ENCODE measurements at regions not wholly inside any gene's neighbourhood (a gene's known extent, or its start where the extent isn't known, plus 50 kb on each side); places are given as distances from the start of the nearest gene placed in this dataset.

DNA sequence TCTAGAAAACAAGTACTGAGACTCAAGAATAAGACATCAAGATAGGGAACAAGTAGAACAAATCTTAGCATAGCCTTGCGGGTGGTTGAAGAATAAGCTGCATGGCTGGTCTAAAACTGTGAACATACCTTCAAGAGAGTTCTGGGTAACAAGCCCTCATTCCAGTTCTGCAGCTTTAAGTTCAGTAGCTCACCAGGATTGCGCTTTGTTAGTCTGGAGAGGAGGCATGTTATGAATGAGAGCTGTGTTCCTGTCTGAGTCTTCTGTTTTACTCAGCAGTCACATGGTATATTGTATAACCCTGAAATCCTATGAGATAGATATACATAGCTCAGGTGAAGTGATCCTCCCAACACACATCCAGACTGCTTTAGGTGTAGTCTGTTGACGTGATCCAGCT lies 406.6 kb upstream of the IRAK1BP1 start:
- no peak overlapping the region for H2BK12ac ChIP-seq (ENCODE audit: low read length in 2 of 2)
- no peaks in the 10 kb centered on the region for H3K27me3 ChIP-seq (ENCODE audit: control insufficient read depth in 1 of 2, insufficient read depth in 1 of 2, low read length in 2 of 2)
- no peak overlapping the region for H3K4ac ChIP-seq (ENCODE audit: low read depth in 1 of 2, low read length in 2 of 2)
- H3K79me1 ChIP-seq (replicated peaks; ENCODE audit: low read length, poor library complexity, severe bottlenecking) = no peaks in the 10 kb centered on the region
- no peak overlapping the region for H2AFZ ChIP-seq (ENCODE audit: low read depth, low read length)
- H3K36me3 ChIP-seq (ENCODE audit: control insufficient read depth in 1 of 2, insufficient read depth in 2 of 2, low read depth in 1 of 2, low read length in 2 of 2) = no peaks in the 10 kb centered on the region
- no peak for DNase-seq
- H4K8ac ChIP-seq (ENCODE audit: low read length) = no peak overlapping the region
- H2BK5ac ChIP-seq (ENCODE audit: low read depth, low read length, poor library complexity, severe bottlenecking) = no peak overlapping the region
- H3K4me2 ChIP-seq (ENCODE audit: low read length, poor library complexity, severe bottlenecking) = no peak overlapping the region
- H3K4me3 ChIP-seq (ENCODE audit: insufficient read depth in 1 of 2, low read depth in 1 of 2, low read length in 2 of 2) = no peak overlapping the region
- no peak overlapping the region for H2BK120ac ChIP-seq (ENCODE audit: low read depth, low read length)
- H3K4me1 ChIP-seq (ENCODE audit: control insufficient read depth, insufficient read depth, low read depth, low read length) = no peaks in the 10 kb centered on the region
- H3K18ac ChIP-seq (ENCODE audit: low read depth in 1 of 2, low read length in 2 of 2) = no peak overlapping the region
- no peak overlapping the region for H2AK5ac ChIP-seq (ENCODE audit: low read length, severe bottlenecking)
- no peak overlapping the region for H3K27ac ChIP-seq (ENCODE audit: low read length, poor library complexity, severe bottlenecking)
- H3K9ac ChIP-seq (ENCODE audit: low read length) = no peak overlapping the region
- H3K9me3 ChIP-seq (ENCODE audit: control insufficient read depth, low read length) = no peaks in the 10 kb centered on the region
- 41% methylated on average over 3 of the region's 3 CpGs for WGBS
- H3K23ac ChIP-seq (ENCODE audit: low read length in 2 of 2) = no peak overlapping the region
- no peak overlapping the region for H4K91ac ChIP-seq (ENCODE audit: low read length)
- no peak overlapping the region for H3K14ac ChIP-seq (ENCODE audit: low read length in 2 of 2)
- H2BK15ac ChIP-seq (ENCODE audit: low read depth, poor library complexity, severe bottlenecking) = no peak overlapping the region

DNA sequence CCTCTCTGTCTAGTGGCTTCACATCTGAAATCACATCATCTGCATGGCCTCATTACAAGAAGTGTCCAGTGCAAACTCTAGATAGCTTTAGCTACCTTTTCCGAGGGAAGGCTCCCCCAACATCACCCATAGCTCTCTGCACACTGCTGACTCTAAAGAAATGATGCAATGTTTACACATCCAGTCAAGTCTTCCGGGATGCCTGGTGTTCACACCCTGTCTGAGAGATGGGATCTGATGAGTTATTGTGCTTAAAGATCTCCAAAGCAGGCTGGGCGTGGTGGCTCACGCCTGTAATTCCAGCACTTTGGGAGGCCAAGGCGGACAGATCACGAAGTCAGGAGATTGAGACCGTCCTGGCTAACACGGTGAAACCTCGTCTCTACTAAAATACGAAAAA lies 404.6 kb upstream of the IRAK1BP1 start:
- H3K14ac ChIP-seq (ENCODE audit: low read length in 2 of 2) = no peak overlapping the region
- no peak overlapping the region for H3K4me3 ChIP-seq (ENCODE audit: insufficient read depth in 1 of 2, low read depth in 1 of 2, low read length in 2 of 2)
- no peaks in the 10 kb centered on the region for H3K4me1 ChIP-seq (ENCODE audit: control insufficient read depth, insufficient read depth, low read depth, low read length)
- H2BK5ac ChIP-seq (ENCODE audit: low read depth, low read length, poor library complexity, severe bottlenecking) = no peak overlapping the region
- no peaks in the 10 kb centered on the region for H3K9me3 ChIP-seq (ENCODE audit: control insufficient read depth, low read length)
- H3K79me1 ChIP-seq (replicated peaks; ENCODE audit: low read length, poor library complexity, severe bottlenecking) = no peaks in the 10 kb centered on the region
- H2AFZ ChIP-seq (ENCODE audit: low read depth, low read length) = no peak overlapping the region
- H2BK15ac ChIP-seq (ENCODE audit: low read depth, poor library complexity, severe bottlenecking) = no peak overlapping the region
- no peak overlapping the region for H3K23ac ChIP-seq (ENCODE audit: low read length in 2 of 2)
- H2AK5ac ChIP-seq (ENCODE audit: low read length, severe bottlenecking) = no peak overlapping the region
- H3K36me3 ChIP-seq (ENCODE audit: control insufficient read depth in 1 of 2, insufficient read depth in 2 of 2, low read depth in 1 of 2, low read length in 2 of 2) = no peaks in the 10 kb centered on the region
- no peak overlapping the region for H3K4ac ChIP-seq (ENCODE audit: low read depth in 1 of 2, low read length in 2 of 2)
- WGBS = 90% methylated on average over 10 of the region's 10 CpGs
- no peak overlapping the region for H3K18ac ChIP-seq (ENCODE audit: low read depth in 1 of 2, low read length in 2 of 2)
- H4K91ac ChIP-seq (ENCODE audit: low read length) = no peak overlapping the region
- H2BK120ac ChIP-seq (ENCODE audit: low read depth, low read length) = no peak overlapping the region
- no peak for DNase-seq
- no peak overlapping the region for H2BK12ac ChIP-seq (ENCODE audit: low read length in 2 of 2)
- no peak overlapping the region for H3K4me2 ChIP-seq (ENCODE audit: low read length, poor library complexity, severe bottlenecking)
- H3K27ac ChIP-seq (ENCODE audit: low read length, poor library complexity, severe bottlenecking) = no peak overlapping the region
- H4K8ac ChIP-seq (ENCODE audit: low read length) = no peak overlapping the region
- H3K27me3 ChIP-seq (ENCODE audit: control insufficient read depth in 1 of 2, insufficient read depth in 1 of 2, low read length in 2 of 2) = no peaks in the 10 kb centered on the region
- H3K9ac ChIP-seq (ENCODE audit: low read length) = no peak overlapping the region

DNA sequence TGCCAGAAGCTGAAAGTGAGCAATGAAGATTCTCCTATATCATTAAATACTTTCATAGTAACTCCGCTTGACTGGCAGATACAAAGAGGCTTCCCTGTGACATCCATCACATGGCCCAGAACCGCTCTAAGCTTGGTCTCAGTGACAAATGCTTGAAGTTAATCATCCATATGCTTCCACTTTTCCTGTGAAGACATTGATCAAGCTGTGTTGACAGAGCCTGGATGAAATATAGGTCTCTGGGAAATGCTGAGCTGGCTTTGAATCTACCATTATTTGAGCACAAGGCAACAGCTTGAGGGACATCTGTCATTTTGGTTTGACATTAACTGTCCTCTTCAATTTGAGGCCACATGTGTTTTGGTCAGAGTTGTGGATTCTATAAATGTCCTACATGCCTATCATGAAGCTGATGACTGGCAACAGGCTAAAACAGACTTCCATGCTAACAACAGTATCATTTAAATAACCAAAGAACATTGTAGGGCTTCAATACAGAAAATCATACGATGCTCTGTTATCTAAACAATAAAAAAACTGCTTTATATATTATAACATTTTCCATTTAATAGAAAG lies 402.2 kb upstream of the IRAK1BP1 start:
- Histone ChIP-seq H3K4me3 (ENCODE audit: insufficient read depth in 1 of 2, low read depth in 1 of 2, low read length in 2 of 2) (no peak overlapping the region), H3K18ac (ENCODE audit: low read depth in 1 of 2, low read length in 2 of 2) (no peak overlapping the region), H2AK5ac (ENCODE audit: low read length, severe bottlenecking) (no peak overlapping the region), H2BK120ac (ENCODE audit: low read depth, low read length) (no peak overlapping the region), H2AFZ (ENCODE audit: low read depth, low read length) (no peak overlapping the region), H3K4me2 (ENCODE audit: low read length, poor library complexity, severe bottlenecking) (no peak overlapping the region), H3K9ac (ENCODE audit: low read length) (no peak overlapping the region), H3K27ac (ENCODE audit: low read length, poor library complexity, severe bottlenecking) (no peak overlapping the region), H3K79me1 (replicated peaks; ENCODE audit: low read length, poor library complexity, severe bottlenecking) (no peaks in the 10 kb centered on the region), H3K23ac (ENCODE audit: low read length in 2 of 2) (no peak overlapping the region), H3K27me3 (ENCODE audit: control insufficient read depth in 1 of 2, insufficient read depth in 1 of 2, low read length in 2 of 2) (no peaks in the 10 kb centered on the region), H4K91ac (ENCODE audit: low read length) (no peak overlapping the region), H4K8ac (ENCODE audit: low read length) (no peak overlapping the region), H3K14ac (ENCODE audit: low read length in 2 of 2) (no peak overlapping the region), H2BK12ac (ENCODE audit: low read length in 2 of 2) (no peak overlapping the region), H3K4me1 (ENCODE audit: control insufficient read depth, insufficient read depth, low read depth, low read length) (no peaks in the 10 kb centered on the region), H3K36me3 (ENCODE audit: control insufficient read depth in 1 of 2, insufficient read depth in 2 of 2, low read depth in 1 of 2, low read length in 2 of 2) (no peaks in the 10 kb centered on the region), H3K9me3 (ENCODE audit: control insufficient read depth, low read length) (no peaks in the 10 kb centered on the region), H3K4ac (ENCODE audit: low read depth in 1 of 2, low read length in 2 of 2) (no peak overlapping the region), H2BK15ac (ENCODE audit: low read depth, poor library complexity, severe bottlenecking) (no peak overlapping the region), H2BK5ac (ENCODE audit: low read depth, low read length, poor library complexity, severe bottlenecking) (no peak overlapping the region)
- 86% methylated on average over 2 of the region's 3 CpGs for WGBS
- no peak for DNase-seq

DNA sequence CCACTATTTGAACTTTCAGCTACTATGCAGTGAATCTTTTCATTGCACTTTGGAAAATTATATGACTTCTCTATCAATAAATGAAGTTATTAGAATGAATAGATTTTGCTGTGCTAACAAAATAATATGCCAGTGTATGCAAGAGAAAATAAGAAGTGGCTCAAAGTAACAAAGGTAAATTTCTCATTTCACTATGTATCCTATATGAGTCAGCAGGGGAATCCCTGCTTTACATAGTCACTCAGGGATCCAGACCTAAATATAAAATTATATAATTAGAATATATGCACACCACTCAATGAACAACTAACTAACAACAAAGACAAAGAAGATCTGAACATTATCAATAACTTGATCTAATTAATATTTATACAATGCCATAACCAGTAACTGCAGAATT lies 390.8 kb upstream of the IRAK1BP1 start:
- Histone ChIP-seq H4K8ac (ENCODE audit: low read length) (no peak overlapping the region), H3K4me2 (ENCODE audit: low read length, poor library complexity, severe bottlenecking) (no peak overlapping the region), H3K27ac (ENCODE audit: low read length, poor library complexity, severe bottlenecking) (no peak overlapping the region), H3K9ac (ENCODE audit: low read length) (no peak overlapping the region), H3K79me1 (replicated peaks; ENCODE audit: low read length, poor library complexity, severe bottlenecking) (no peaks in the 10 kb centered on the region), H2AFZ (ENCODE audit: low read depth, low read length) (no peak overlapping the region), H3K27me3 (ENCODE audit: control insufficient read depth in 1 of 2, insufficient read depth in 1 of 2, low read length in 2 of 2) (no peaks in the 10 kb centered on the region), H3K18ac (ENCODE audit: low read depth in 1 of 2, low read length in 2 of 2) (no peak overlapping the region), H3K36me3 (ENCODE audit: control insufficient read depth in 1 of 2, insufficient read depth in 2 of 2, low read depth in 1 of 2, low read length in 2 of 2) (no peaks in the 10 kb centered on the region), H4K91ac (ENCODE audit: low read length) (no peak overlapping the region), H3K9me3 (ENCODE audit: control insufficient read depth, low read length) (no peaks in the 10 kb centered on the region), H2AK5ac (ENCODE audit: low read length, severe bottlenecking) (no peak overlapping the region), H3K4me1 (ENCODE audit: control insufficient read depth, insufficient read depth, low read depth, low read length) (no peaks in the 10 kb centered on the region), H2BK12ac (ENCODE audit: low read length in 2 of 2) (no peak overlapping the region), H2BK5ac (ENCODE audit: low read depth, low read length, poor library complexity, severe bottlenecking) (no peak overlapping the region), H2BK15ac (ENCODE audit: low read depth, poor library complexity, severe bottlenecking) (no peak overlapping the region), H2BK120ac (ENCODE audit: low read depth, low read length) (no peak overlapping the region), H3K4ac (ENCODE audit: low read depth in 1 of 2, low read length in 2 of 2) (no peak overlapping the region), H3K4me3 (ENCODE audit: insufficient read depth in 1 of 2, low read depth in 1 of 2, low read length in 2 of 2) (no peak overlapping the region), H3K23ac (ENCODE audit: low read length in 2 of 2) (no peak overlapping the region), H3K14ac (ENCODE audit: low read length in 2 of 2) (no peak overlapping the region)
- no peak for DNase-seq

Data from mesenchymal stem cell (in vitro differentiated cells and primary cell).